H1 (cell line): ENCODE measurements at regions not wholly inside any gene's neighbourhood (a gene's known extent, or its start where the extent isn't known, plus 50 kb on each side); places are given as distances from the start of the nearest gene placed in this dataset.

ENCODE experiments used
- CREB1 ChIP-seq: IDR thresholded peaks from 2 replicates; pipeline ENCODE4 v1.6.1; 2012; ENCODE audit warnings: inconsistent platforms
- EGR1 ChIP-seq: IDR thresholded peaks from 2 replicates; pipeline ENCODE4 v1.6.1; 2011; ENCODE audit warnings: low read depth, low read length, borderline replicate concordance
- EZH2 ChIP-seq: fragments of 200-600 bp; sonication (generic); IDR thresholded peaks from 2 replicates; pipeline ENCODE4 v1.7.1; 2012; ENCODE audit warnings: low read depth, mild to moderate bottlenecking, moderate library complexity, low read length, inconsistent platforms; ENCODE audit not compliant: severe bottlenecking
- PHF8 ChIP-seq: fragments of 200-600 bp; sonication (generic); conservative IDR thresholded peaks from 2 replicates; pipeline ENCODE4 v1.7.1; 2012; ENCODE audit warnings: low read depth, mild to moderate bottlenecking, inconsistent platforms, low read length, moderate library complexity
- POLR2A ChIP-seq, 2 experiments: IDR thresholded peaks; 1 replicate in 1 of 2; 2 replicates in 1 of 2; pipeline ENCODE4 v1.6.1; 2011; ENCODE audit warnings: low read depth in 2 of 2, low read length in 2 of 2, mild to moderate bottlenecking in 2 of 2; ENCODE audit errors: control extremely low read depth in 1 of 2
- RAD21 ChIP-seq, 2 experiments: IDR thresholded peaks in 1 of 2; conservative IDR thresholded peaks in 1 of 2; 2 replicates each; pipeline ENCODE4 v1.6.1; 2011; ENCODE audit warnings: low read depth in 2 of 2, low read length in 2 of 2, improper control_type of control experiment in 1 of 2, inconsistent platforms in 1 of 2, mild to moderate bottlenecking in 1 of 2, moderate library complexity in 1 of 2
- SIN3A ChIP-seq, 2 experiments: IDR thresholded peaks in 1 of 2; conservative IDR thresholded peaks in 1 of 2; 2 replicates each; pipeline ENCODE4 v1.6.1; 2011 to 2012; ENCODE audit warnings: low read length in 2 of 2, improper control_type of control experiment in 1 of 2, low read depth in 1 of 2, mild to moderate bottlenecking in 1 of 2
- SIX5 ChIP-seq: IDR thresholded peaks from 2 replicates; pipeline ENCODE4 v1.6.1; 2011; ENCODE audit warnings: mild to moderate bottlenecking, low read depth, low read length
- TF ChIP-seq, protein P1 (sequence below), 3 experiments: IDR thresholded peaks; 1 replicate in 2 of 3; 2 replicates in 1 of 3; pipeline versions ENCODE4 v1.5.1 to v1.6.1; 2011; ENCODE audit warnings: low read length in 3 of 3, mild to moderate bottlenecking in 3 of 3, inconsistent platforms in 2 of 3, low read depth in 1 of 3, moderate library complexity in 1 of 3; ENCODE audit not compliant: insufficient read depth in 1 of 3; ENCODE audit errors: control extremely low read depth in 1 of 3

DNA sequence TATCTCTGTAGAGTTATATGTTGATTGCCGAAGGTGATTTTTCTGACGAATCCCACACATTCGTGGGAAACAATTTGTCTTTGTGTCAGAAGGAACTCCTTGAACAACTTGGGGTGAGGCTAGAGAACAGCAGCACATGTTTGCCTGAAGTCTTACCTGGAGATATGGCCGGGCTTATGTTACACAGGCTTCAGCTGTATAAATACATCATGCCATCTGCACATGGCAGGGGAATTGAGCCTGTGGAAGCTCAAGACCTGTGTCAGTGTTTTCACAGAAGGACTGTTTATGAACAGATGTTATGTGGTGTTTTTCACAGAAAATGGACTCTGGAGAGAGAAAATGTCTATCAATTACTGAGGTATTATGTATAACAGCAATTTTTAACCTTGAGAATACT is 203.6 kb upstream of the MDFIC2 start:
- TF ChIP-seq CREB1 (no peak), RAD21 (IDR thresholded peaks at IDR 0.05 in 1 of 2, conservative IDR thresholded peaks at IDR 0.05 in 1 of 2; ENCODE audit: low read depth in 2 of 2, low read length in 2 of 2) (no peak), SIX5 (no peak), SIN3A (conservative IDR thresholded peaks at IDR 0.05 in 1 of 2, IDR thresholded peaks at IDR 0.05 in 1 of 2; ENCODE audit: low read depth in 1 of 2, low read length in 2 of 2) (no peak), EZH2 (no peak), PHF8 (no peak), EGR1 (no peak), POLR2A (IDR thresholded peaks at IDR 0.05; ENCODE audit: control extremely low read depth in 1 of 2, low read depth in 2 of 2, low read length in 2 of 2) (no peak)
- TF ChIP-seq, protein P1, sequence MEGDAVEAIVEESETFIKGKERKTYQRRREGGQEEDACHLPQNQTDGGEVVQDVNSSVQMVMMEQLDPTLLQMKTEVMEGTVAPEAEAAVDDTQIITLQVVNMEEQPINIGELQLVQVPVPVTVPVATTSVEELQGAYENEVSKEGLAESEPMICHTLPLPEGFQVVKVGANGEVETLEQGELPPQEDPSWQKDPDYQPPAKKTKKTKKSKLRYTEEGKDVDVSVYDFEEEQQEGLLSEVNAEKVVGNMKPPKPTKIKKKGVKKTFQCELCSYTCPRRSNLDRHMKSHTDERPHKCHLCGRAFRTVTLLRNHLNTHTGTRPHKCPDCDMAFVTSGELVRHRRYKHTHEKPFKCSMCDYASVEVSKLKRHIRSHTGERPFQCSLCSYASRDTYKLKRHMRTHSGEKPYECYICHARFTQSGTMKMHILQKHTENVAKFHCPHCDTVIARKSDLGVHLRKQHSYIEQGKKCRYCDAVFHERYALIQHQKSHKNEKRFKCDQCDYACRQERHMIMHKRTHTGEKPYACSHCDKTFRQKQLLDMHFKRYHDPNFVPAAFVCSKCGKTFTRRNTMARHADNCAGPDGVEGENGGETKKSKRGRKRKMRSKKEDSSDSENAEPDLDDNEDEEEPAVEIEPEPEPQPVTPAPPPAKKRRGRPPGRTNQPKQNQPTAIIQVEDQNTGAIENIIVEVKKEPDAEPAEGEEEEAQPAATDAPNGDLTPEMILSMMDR (IDR thresholded peaks at IDR 0.05; ENCODE audit: control extremely low read depth in 1 of 3, insufficient read depth in 1 of 3, low read depth in 1 of 3, low read length in 3 of 3) = no peak
